ENCODE measurements at regions not wholly inside any gene's neighbourhood (a gene's known extent, or its start where the extent isn't known, plus 50 kb on each side); places are given as distances from the start of the nearest gene placed in this dataset.

GRCh38 chr2:145666552-145666951 is 1146.6 kb upstream of the ZEB2 start:
- H3K9me3 Mint-ChIP-seq = no peaks in the 10 kb centered on the region
- DNase-seq (ENCODE audit: low spot score) (no peak), ATAC-seq (no peak)
- no peak overlapping the region for H3K4me3 Mint-ChIP-seq
- Histone ChIP-seq H3K27ac (ENCODE audit: low read depth) (no peak overlapping the region), H3K4me1 (ENCODE audit: insufficient read depth) (peaks cover 25% of the 10 kb centered on the region), H4K20me1 (replicated peaks; ENCODE audit: insufficient read depth) (no peaks in the 10 kb centered on the region), H3K4me3 (no peak overlapping the region), H3K9me2 (ENCODE audit: insufficient read depth) (no peaks in the 10 kb centered on the region), H3F3A (replicated peaks; ENCODE audit: low read depth) (no peaks in the 10 kb centered on the region), H3K4me2 (no peak overlapping the region), H2AFZ (peak overlapping the region; percentile 61; the same call in 1 of the 2 replicates), H3K79me2 (replicated peaks; ENCODE audit: insufficient read depth) (no peaks in the 10 kb centered on the region), H3K27me3 (ENCODE audit: insufficient read depth) (no peaks in the 10 kb centered on the region), H3K36me3 (ENCODE audit: insufficient read depth) (no peaks in the 10 kb centered on the region)
- H3K36me3 Mint-ChIP-seq (ENCODE audit: low read depth) = no peaks in the 10 kb centered on the region
- TF ChIP-seq REST (IDR thresholded peaks at IDR 0.05; ENCODE audit: unreplicated experiment) (no peak), EZH2 (IDR thresholded peaks at IDR 0.05; ENCODE audit: low read depth, unreplicated experiment) (no peak), ETS1 (IDR thresholded peaks at IDR 0.05) (no peak), CREB1 (CRISPR knock-in tag; IDR thresholded peaks at IDR 0.05; ENCODE audit: low read depth) (no peak), ZNF114 (CRISPR knock-in tag; IDR thresholded peaks at IDR 0.05) (no peak)
- no peaks in the 10 kb centered on the region for H3K27me3 Mint-ChIP-seq (ENCODE audit: insufficient read depth, low read depth, poor library complexity)
- H3K4me1 Mint-ChIP-seq = peaks cover 25% of the 10 kb centered on the region
- H3K27ac Mint-ChIP-seq = no peak overlapping the region; the same call in 1 of the 2 replicates

- no peaks in the 10 kb centered on the region for H3K36me3 ChIP-seq (ENCODE audit: insufficient read depth)
- H3K9me3 Mint-ChIP-seq = no peaks in the 10 kb centered on the region
- no peaks in the 10 kb centered on the region for H3K79me2 ChIP-seq (replicated peaks; ENCODE audit: insufficient read depth)
- no peak overlapping the region for H3K4me3 Mint-ChIP-seq
- no peaks in the 10 kb centered on the region for H3K27me3 ChIP-seq (ENCODE audit: insufficient read depth)
- no peaks in the 10 kb centered on the region for H3K27me3 Mint-ChIP-seq (ENCODE audit: insufficient read depth, low read depth, poor library complexity)
- no peak overlapping the region for H3K4me3 ChIP-seq
- no peaks in the 10 kb centered on the region for H3F3A ChIP-seq (replicated peaks; ENCODE audit: low read depth)
- DNase-seq (ENCODE audit: low spot score) (no peak), ATAC-seq (no peak)
- H3K4me1 ChIP-seq (ENCODE audit: insufficient read depth) = no peaks in the 10 kb centered on the region
- H3K4me1 Mint-ChIP-seq = no peaks in the 10 kb centered on the region
- no peak overlapping the region for H3K27ac ChIP-seq (ENCODE audit: low read depth)
- no peaks in the 10 kb centered on the region for H3K36me3 Mint-ChIP-seq (ENCODE audit: low read depth)
- H2AFZ ChIP-seq = no peak overlapping the region
- H3K27ac Mint-ChIP-seq = no peak overlapping the region
- H4K20me1 ChIP-seq (replicated peaks; ENCODE audit: insufficient read depth) = no peaks in the 10 kb centered on the region
- no peak overlapping the region for H3K4me2 ChIP-seq
- no peaks in the 10 kb centered on the region for H3K9me2 ChIP-seq (ENCODE audit: insufficient read depth)
- TF ChIP-seq REST (IDR thresholded peaks at IDR 0.05; ENCODE audit: unreplicated experiment) (no peak), ZNF462 (CRISPR knock-in tag; IDR thresholded peaks at IDR 0.05) (no peak)
These were observed 1137.3 kb upstream of the ZEB2 start for GRCh38 chr2:145657265-145657664.

Data from GM23338 (cell line).